HuH-7.5 (cell line): ENCODE measurements at regions not wholly inside any gene's neighbourhood (a gene's known extent, or its start where the extent isn't known, plus 50 kb on each side); places are given as distances from the start of the nearest gene placed in this dataset.

Experiments
- DNase-seq: peaks from one replicate; pipeline ENCODE4 v3.0.0; 2011; ENCODE audit warnings: low spot score

- no peak for DNase-seq
Observed at GRCh38 chr18:44061438-44061837, 619.2 kb upstream of the SETBP1 start.

GRCh38 chr18:44062345-44062744 lies 618.3 kb upstream of the SETBP1 start:
- DNase-seq: no peak

- no peak for DNase-seq
Observed at GRCh38 chr18:44065206-44065605, 615.5 kb upstream of the SETBP1 start.

GRCh38 chr18:44066541-44066940 lies 614.1 kb upstream of the SETBP1 start:
- no peak for DNase-seq

GRCh38 chr18:44067186-44067585 lies 613.5 kb upstream of the SETBP1 start:
- DNase-seq: no peak

- no peak for DNase-seq
Observed at GRCh38 chr18:44075038-44075437, 605.6 kb upstream of the SETBP1 start.

- no peak for DNase-seq
Observed at GRCh38 chr18:44079606-44080005, 601.1 kb upstream of the SETBP1 start.

GRCh38 chr18:44080054-44080453 lies 600.6 kb upstream of the SETBP1 start:
- DNase-seq: no peak

- DNase-seq: no peak
Observed at GRCh38 chr18:44089732-44090131, 591.0 kb upstream of the SETBP1 start.

GRCh38 chr18:44090453-44090852 lies 590.2 kb upstream of the SETBP1 start:
- no peak for DNase-seq

- no peak for DNase-seq
Observed at GRCh38 chr18:44093253-44093652, 587.4 kb upstream of the SETBP1 start.

- DNase-seq: no peak
Observed at GRCh38 chr18:44096016-44096415, 584.7 kb upstream of the SETBP1 start.

- no peak for DNase-seq
Observed at GRCh38 chr18:44098551-44099098, 582.1 kb upstream of the SETBP1 start.

GRCh38 chr18:44107187-44107586 lies 573.5 kb upstream of the SETBP1 start:
- no peak for DNase-seq

- no peak for DNase-seq
Observed at GRCh38 chr18:44111337-44111736, 569.4 kb upstream of the SETBP1 start.

- no peak for DNase-seq
Observed at GRCh38 chr18:44117821-44118220, 562.9 kb upstream of the SETBP1 start.

GRCh38 chr18:44119607-44120006 lies 561.1 kb upstream of the SETBP1 start:
- DNase-seq: no peak

GRCh38 chr18:44123743-44124142 lies 556.9 kb upstream of the SETBP1 start:
- no peak for DNase-seq

- no peak for DNase-seq
Observed at GRCh38 chr18:44125446-44125845, 555.2 kb upstream of the SETBP1 start.

- no peak for DNase-seq
Observed at GRCh38 chr18:44126598-44126997, 554.1 kb upstream of the SETBP1 start.

- DNase-seq: no peak
Observed at GRCh38 chr18:44128365-44128764, 552.3 kb upstream of the SETBP1 start.

GRCh38 chr18:44130376-44130942 lies 550.2 kb upstream of the SETBP1 start:
- peak; percentile 9 for DNase-seq

GRCh38 chr18:44133483-44133882 lies 547.2 kb upstream of the SETBP1 start:
- DNase-seq: no peak

- no peak for DNase-seq
Observed at GRCh38 chr18:44134447-44134846, 546.2 kb upstream of the SETBP1 start.
